ENCODE measurements at regions not wholly inside any gene's neighbourhood (a gene's known extent, or its start where the extent isn't known, plus 50 kb on each side); places are given as distances from the start of the nearest gene placed in this dataset.

- peaks cover 19% of the 10 kb centered on the region for H3K4me1 Mint-ChIP-seq (ENCODE audit: unreplicated experiment)
- no peaks in the 10 kb centered on the region for H3K36me3 Mint-ChIP-seq
- no peak for DNase-seq (ENCODE audit: extremely low spot score, unreplicated experiment)
- H3K9me3 Mint-ChIP-seq: peaks cover 12% of the 10 kb centered on the region
- no peak overlapping the region for H3K4me3 Mint-ChIP-seq
- no peak for TF ChIP-seq CTCF (conservative IDR thresholded peaks at IDR 0.05)
- H3K27me3 Mint-ChIP-seq: peaks cover 5% of the 10 kb centered on the region
- no peak overlapping the region for H3K27ac Mint-ChIP-seq
Observed at GRCh38 chr14:71751264-71751663, 181.0 kb upstream of the RGS6 start.

- no peak for TF ChIP-seq CTCF (conservative IDR thresholded peaks at IDR 0.05)
- Mint-ChIP-seq H3K4me3 (no peak overlapping the region), H3K27me3 (peaks cover 5% of the 10 kb centered on the region), H3K9me3 (peaks cover 12% of the 10 kb centered on the region), H3K27ac (no peak overlapping the region), H3K36me3 (no peaks in the 10 kb centered on the region), H3K4me1 (ENCODE audit: unreplicated experiment) (peaks cover 19% of the 10 kb centered on the region)
- DNase-seq (ENCODE audit: extremely low spot score, unreplicated experiment): no peak
Observed at GRCh38 chr14:71752111-71752738, 180.0 kb upstream of the RGS6 start.

GRCh38 chr14:71753126-71753830, 179.0 kb upstream of the RGS6 start:
- peaks cover 6% of the 10 kb centered on the region for H3K9me3 Mint-ChIP-seq
- no peaks in the 10 kb centered on the region for H3K36me3 Mint-ChIP-seq
- peak overlapping the region; percentile 41 for H3K27ac Mint-ChIP-seq
- peaks cover 5% of the 10 kb centered on the region for H3K27me3 Mint-ChIP-seq
- H3K4me1 Mint-ChIP-seq (ENCODE audit: unreplicated experiment): peaks cover 19% of the 10 kb centered on the region
- TF ChIP-seq CTCF (conservative IDR thresholded peaks at IDR 0.05): peak; percentile 98
- DNase-seq (ENCODE audit: extremely low spot score, unreplicated experiment): peak; percentile 84
- peak overlapping the region; percentile 39 for H3K4me3 Mint-ChIP-seq

- H3K27ac Mint-ChIP-seq: no peak overlapping the region
- no peak for DNase-seq (ENCODE audit: extremely low spot score, unreplicated experiment)
- TF ChIP-seq CTCF (conservative IDR thresholded peaks at IDR 0.05): no peak
- no peaks in the 10 kb centered on the region for H3K36me3 Mint-ChIP-seq
- H3K4me3 Mint-ChIP-seq: no peak overlapping the region
- peaks cover 4% of the 10 kb centered on the region for H3K27me3 Mint-ChIP-seq
- H3K4me1 Mint-ChIP-seq (ENCODE audit: unreplicated experiment): peaks cover 19% of the 10 kb centered on the region
- peaks cover 3% of the 10 kb centered on the region for H3K9me3 Mint-ChIP-seq
Observed at GRCh38 chr14:71753976-71754375, 178.3 kb upstream of the RGS6 start.

- no peaks in the 10 kb centered on the region for H3K9me3 Mint-ChIP-seq
- no peak for DNase-seq (ENCODE audit: extremely low spot score, unreplicated experiment)
- H3K27me3 Mint-ChIP-seq: no peaks in the 10 kb centered on the region
- H3K4me1 Mint-ChIP-seq (ENCODE audit: unreplicated experiment): peaks cover 19% of the 10 kb centered on the region
- H3K4me3 Mint-ChIP-seq: no peak overlapping the region
- TF ChIP-seq CTCF (conservative IDR thresholded peaks at IDR 0.05): no peak
- no peak overlapping the region for H3K27ac Mint-ChIP-seq
- no peaks in the 10 kb centered on the region for H3K36me3 Mint-ChIP-seq
Observed at GRCh38 chr14:71754422-71755095, 177.7 kb upstream of the RGS6 start.

All from type B pancreatic cell (in vitro differentiated cells).